Neural cell (in vitro differentiated cells): ENCODE measurements at regions not wholly inside any gene's neighbourhood (a gene's known extent, or its start where the extent isn't known, plus 50 kb on each side); places are given as distances from the start of the nearest gene placed in this dataset.

Experiments used
- EZH2 ChIP-seq: fragments of 200-600, 300-800 bp; shearing (Covaris generic), sonication (generic); IDR thresholded peaks from 2 replicates; pipeline ENCODE4 v1.6.1; 2014; ENCODE audit warnings: antibody characterized with exemption, low read length, borderline replicate concordance, mild to moderate bottlenecking; ENCODE audit not compliant: insufficient read depth, poor library complexity, severe bottlenecking
- REST ChIP-seq: IDR thresholded peaks from 2 replicates; pipeline ENCODE4 v1.6.1; 2012; ENCODE audit warnings: borderline replicate concordance
- TF ChIP-seq, protein P1 (sequence below): fragments of 450-650 bp; IDR thresholded peaks from 2 replicates; pipeline ENCODE4 v1.5.1; 2014; ENCODE audit warnings: antibody characterized with exemption, mild to moderate bottlenecking, moderate library complexity; ENCODE audit not compliant: poor library complexity, severe bottlenecking

GRCh38 chr7:46945328-46945727, 636.6 kb downstream of the TNS3 start:
- no peak for TF ChIP-seq EZH2
- no peak for TF ChIP-seq REST
- TF ChIP-seq, protein P1, sequence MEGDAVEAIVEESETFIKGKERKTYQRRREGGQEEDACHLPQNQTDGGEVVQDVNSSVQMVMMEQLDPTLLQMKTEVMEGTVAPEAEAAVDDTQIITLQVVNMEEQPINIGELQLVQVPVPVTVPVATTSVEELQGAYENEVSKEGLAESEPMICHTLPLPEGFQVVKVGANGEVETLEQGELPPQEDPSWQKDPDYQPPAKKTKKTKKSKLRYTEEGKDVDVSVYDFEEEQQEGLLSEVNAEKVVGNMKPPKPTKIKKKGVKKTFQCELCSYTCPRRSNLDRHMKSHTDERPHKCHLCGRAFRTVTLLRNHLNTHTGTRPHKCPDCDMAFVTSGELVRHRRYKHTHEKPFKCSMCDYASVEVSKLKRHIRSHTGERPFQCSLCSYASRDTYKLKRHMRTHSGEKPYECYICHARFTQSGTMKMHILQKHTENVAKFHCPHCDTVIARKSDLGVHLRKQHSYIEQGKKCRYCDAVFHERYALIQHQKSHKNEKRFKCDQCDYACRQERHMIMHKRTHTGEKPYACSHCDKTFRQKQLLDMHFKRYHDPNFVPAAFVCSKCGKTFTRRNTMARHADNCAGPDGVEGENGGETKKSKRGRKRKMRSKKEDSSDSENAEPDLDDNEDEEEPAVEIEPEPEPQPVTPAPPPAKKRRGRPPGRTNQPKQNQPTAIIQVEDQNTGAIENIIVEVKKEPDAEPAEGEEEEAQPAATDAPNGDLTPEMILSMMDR: no peak
